ENCODE measurements at regions not wholly inside any gene's neighbourhood (a gene's known extent, or its start where the extent isn't known, plus 50 kb on each side); places are given as distances from the start of the nearest gene placed in this dataset.

- ChIA-PET CTCF (interaction anchor here (1.5 kb wide), 1 partner anchor 11 kb away, joined by 3 read pairs; no protein-coding TSS in a partner anchor), POLR2A (no interaction called here)
- H3K4me2 ChIP-seq (ENCODE audit: insufficient read depth, low read length): no peak overlapping the region
- intact Hi-C loops (cut with micrococcal nuclease): no loop called here
- no peak overlapping the region for H2AFZ ChIP-seq (ENCODE audit: low read depth, low read length)
- peaks cover 0 to 3% of the 10 kb centered on the region in 2 experiments for H3K27me3 ChIP-seq (ENCODE audit: control insufficient read depth in 2 of 2, insufficient read depth in 2 of 2, low read length in 2 of 2)
- FAIRE-seq: no peak
- no peak overlapping the region for H3K27ac ChIP-seq (ENCODE audit: insufficient read depth, low read depth, low read length)
- H3K9me1 ChIP-seq (replicated peaks; ENCODE audit: control insufficient read depth, extremely low read depth, insufficient read depth, low read length): no peaks in the 10 kb centered on the region
- TF ChIP-seq, protein P1, sequence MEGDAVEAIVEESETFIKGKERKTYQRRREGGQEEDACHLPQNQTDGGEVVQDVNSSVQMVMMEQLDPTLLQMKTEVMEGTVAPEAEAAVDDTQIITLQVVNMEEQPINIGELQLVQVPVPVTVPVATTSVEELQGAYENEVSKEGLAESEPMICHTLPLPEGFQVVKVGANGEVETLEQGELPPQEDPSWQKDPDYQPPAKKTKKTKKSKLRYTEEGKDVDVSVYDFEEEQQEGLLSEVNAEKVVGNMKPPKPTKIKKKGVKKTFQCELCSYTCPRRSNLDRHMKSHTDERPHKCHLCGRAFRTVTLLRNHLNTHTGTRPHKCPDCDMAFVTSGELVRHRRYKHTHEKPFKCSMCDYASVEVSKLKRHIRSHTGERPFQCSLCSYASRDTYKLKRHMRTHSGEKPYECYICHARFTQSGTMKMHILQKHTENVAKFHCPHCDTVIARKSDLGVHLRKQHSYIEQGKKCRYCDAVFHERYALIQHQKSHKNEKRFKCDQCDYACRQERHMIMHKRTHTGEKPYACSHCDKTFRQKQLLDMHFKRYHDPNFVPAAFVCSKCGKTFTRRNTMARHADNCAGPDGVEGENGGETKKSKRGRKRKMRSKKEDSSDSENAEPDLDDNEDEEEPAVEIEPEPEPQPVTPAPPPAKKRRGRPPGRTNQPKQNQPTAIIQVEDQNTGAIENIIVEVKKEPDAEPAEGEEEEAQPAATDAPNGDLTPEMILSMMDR (IDR thresholded peaks at IDR 0.05; ENCODE audit: extremely low read depth in 1 of 2, insufficient read depth in 1 of 2, low read depth in 1 of 2, low read length in 2 of 2): no peak
- TF ChIP-seq MYC (IDR thresholded peaks at IDR 0.05; ENCODE audit: low read depth, low read length) (no peak), MAX (IDR thresholded peaks at IDR 0.05; ENCODE audit: insufficient read depth, insufficient read length) (no peak), POLR2A (IDR thresholded peaks at IDR 0.05; ENCODE audit: low read depth, low read length) (no peak)
- no peaks in the 10 kb centered on the region for H3K79me2 ChIP-seq (ENCODE audit: control insufficient read depth, insufficient read depth, low read length)
- dilution Hi-C loops (cut with MboI; ENCODE audit: extremely low pct_ligation_motif_present, low sequenced_read_pairs): no loop called here
- H3K9me3 ChIP-seq (replicated peaks; ENCODE audit: control insufficient read depth, insufficient read depth, low read length): no peaks in the 10 kb centered on the region
- no peaks in the 10 kb centered on the region for H4K20me1 ChIP-seq (replicated peaks; ENCODE audit: control insufficient read depth, extremely low read depth, insufficient read depth, low read length)
- H3K9ac ChIP-seq (replicated peaks; ENCODE audit: extremely low read depth, insufficient read depth, low read length): no peak overlapping the region
- H3K4me1 ChIP-seq (ENCODE audit: control insufficient read depth, extremely low read depth, insufficient read depth, low read length): no peaks in the 10 kb centered on the region
- DNase-seq (ENCODE audit: low read depth, low spot score): no peak
- H3K36me3 ChIP-seq (ENCODE audit: control insufficient read depth in 2 of 2, extremely low read depth in 1 of 2, insufficient read depth in 2 of 2, low read length in 2 of 2): no peaks in the 10 kb centered on the region
- BruUV-seq (replicated peaks): no TSS peak
- no peak overlapping the region for H3K4me3 ChIP-seq (replicated peaks in 1 of 3; ENCODE audit: insufficient read depth in 1 of 3, low read depth in 1 of 3, low read length in 3 of 3)
Measured at GRCh38 chr13:31588893-31589292, 150.4 kb upstream of the RXFP2 start.

GRCh38 chr13:31591642-31592233 lies 147.6 kb upstream of the RXFP2 start:
- CTCF ChIA-PET: interaction anchor here (0.7 kb wide), 1 partner anchor 12 kb away, joined by 4 read pairs; no protein-coding TSS in a partner anchor
- TF ChIP-seq POLR2A (IDR thresholded peaks at IDR 0.05; ENCODE audit: low read depth, low read length) (no peak), FOS (IDR thresholded peaks at IDR 0.05; ENCODE audit: borderline replicate concordance, insufficient read depth, low read length) (no peak), JUN (IDR thresholded peaks at IDR 0.05; ENCODE audit: borderline replicate concordance, insufficient read depth, insufficient read length, low read depth) (no peak), GATA2 (IDR thresholded peaks at IDR 0.05; ENCODE audit: insufficient read depth, insufficient read length, low read depth, low read length) (no peak), MYC (IDR thresholded peaks at IDR 0.05; ENCODE audit: low read depth, low read length) (no peak), EZH2 (IDR thresholded peaks at IDR 0.05; ENCODE audit: borderline replicate concordance, low read depth, low read length, severe bottlenecking) (no peak)
- TF ChIP-seq, protein P1 (IDR thresholded peaks at IDR 0.05; ENCODE audit: extremely low read depth in 1 of 2, insufficient read depth in 1 of 2, low read depth in 1 of 2, low read length in 2 of 2): no peak

More at GRCh38 chr13:31591642-31592233, 147.6 kb upstream of the RXFP2 start:
- dilution Hi-C loops (cut with MboI; ENCODE audit: extremely low pct_ligation_motif_present, low sequenced_read_pairs) (no loop called here), intact Hi-C loops (cut with micrococcal nuclease) (no loop called here)
- Histone ChIP-seq H3K9me1 (replicated peaks; ENCODE audit: control insufficient read depth, extremely low read depth, insufficient read depth, low read length) (no peaks in the 10 kb centered on the region), H3K4me3 (replicated peaks in 1 of 3; ENCODE audit: insufficient read depth in 1 of 3, low read depth in 1 of 3, low read length in 3 of 3) (no peak overlapping the region), H4K20me1 (replicated peaks; ENCODE audit: control insufficient read depth, extremely low read depth, insufficient read depth, low read length) (no peaks in the 10 kb centered on the region), H3K27ac (ENCODE audit: insufficient read depth, low read depth, low read length) (no peak overlapping the region), H3K9ac (replicated peaks; ENCODE audit: extremely low read depth, insufficient read depth, low read length) (no peak overlapping the region), H3K79me2 (ENCODE audit: control insufficient read depth, insufficient read depth, low read length) (no peaks in the 10 kb centered on the region), H3K4me1 (ENCODE audit: control insufficient read depth, extremely low read depth, insufficient read depth, low read length) (no peaks in the 10 kb centered on the region), H3K9me3 (replicated peaks; ENCODE audit: control insufficient read depth, insufficient read depth, low read length) (no peaks in the 10 kb centered on the region), H2AFZ (ENCODE audit: low read depth, low read length) (no peak overlapping the region), H3K27me3 (ENCODE audit: control insufficient read depth in 2 of 2, insufficient read depth in 2 of 2, low read length in 2 of 2) (peaks cover 0 to 3% of the 10 kb centered on the region in 2 experiments), H3K4me2 (ENCODE audit: insufficient read depth, low read length) (no peak overlapping the region), H3K36me3 (ENCODE audit: control insufficient read depth in 2 of 2, extremely low read depth in 1 of 2, insufficient read depth in 2 of 2, low read length in 2 of 2) (no peaks in the 10 kb centered on the region)
- DNase-seq (ENCODE audit: low read depth, low spot score): no peak
- BruUV-seq (replicated peaks): no TSS peak
- POLR2A ChIA-PET: no interaction called here
- FAIRE-seq: no peak

All from endothelial cell of umbilical vein (primary cell).